Muscle of arm (tissue), 1 donor: ENCODE measurements at regions not wholly inside any gene's neighbourhood (a gene's known extent, or its start where the extent isn't known, plus 50 kb on each side); places are given as distances from the start of the nearest gene placed in this dataset.

Experiments used
- DNase-seq: peaks from one replicate; pipeline ENCODE4 v3.0.0-alpha.2; 2013

GRCh38 chr6:78390066-78390465, 477.3 kb upstream of the IRAK1BP1 start:
- no peak for DNase-seq

GRCh38 chr6:78397499-78397898, 469.9 kb upstream of the IRAK1BP1 start:
- no peak for DNase-seq

- no peak for DNase-seq
These were observed 469.1 kb upstream of the IRAK1BP1 start for GRCh38 chr6:78398292-78398691.

- no peak for DNase-seq
These were observed 467.3 kb upstream of the IRAK1BP1 start for GRCh38 chr6:78400076-78400475.

- no peak for DNase-seq
These were observed 440.0 kb upstream of the IRAK1BP1 start for GRCh38 chr6:78427386-78427785.

- no peak for DNase-seq
These were observed 436.8 kb upstream of the IRAK1BP1 start for GRCh38 chr6:78430521-78430920.

- DNase-seq, result no peak
These were observed 431.7 kb upstream of the IRAK1BP1 start for GRCh38 chr6:78435671-78436070.

- DNase-seq, result no peak
These were observed 431.0 kb upstream of the IRAK1BP1 start for GRCh38 chr6:78436335-78436734.

GRCh38 chr6:78438135-78438534, 429.2 kb upstream of the IRAK1BP1 start:
- no peak for DNase-seq

GRCh38 chr6:78460711-78461110, 406.6 kb upstream of the IRAK1BP1 start:
- DNase-seq, result no peak

GRCh38 chr6:78462728-78463127, 404.6 kb upstream of the IRAK1BP1 start:
- DNase-seq, result no peak

GRCh38 chr6:78465059-78465634, 402.2 kb upstream of the IRAK1BP1 start:
- DNase-seq, result no peak

- no peak for DNase-seq
These were observed 390.8 kb upstream of the IRAK1BP1 start for GRCh38 chr6:78476561-78476960.

- no peak for DNase-seq
These were observed 384.4 kb upstream of the IRAK1BP1 start for GRCh38 chr6:78482801-78483552.

- no peak for DNase-seq
These were observed 383.7 kb upstream of the IRAK1BP1 start for GRCh38 chr6:78483553-78484197.

GRCh38 chr6:78484198-78485064, 382.9 kb upstream of the IRAK1BP1 start:
- DNase-seq, result no peak

GRCh38 chr6:78487401-78487800, 379.9 kb upstream of the IRAK1BP1 start:
- no peak for DNase-seq

- no peak for DNase-seq
These were observed 377.5 kb upstream of the IRAK1BP1 start for GRCh38 chr6:78489874-78490273.

GRCh38 chr6:78492351-78493017, 374.9 kb upstream of the IRAK1BP1 start:
- no peak for DNase-seq

GRCh38 chr6:78500299-78501089, 366.9 kb upstream of the IRAK1BP1 start:
- DNase-seq, result no peak

GRCh38 chr6:78502386-78502887, 364.9 kb upstream of the IRAK1BP1 start:
- DNase-seq, result no peak
